GM12878 (cell line): ENCODE measurements at regions not wholly inside any gene's neighbourhood (a gene's known extent, or its start where the extent isn't known, plus 50 kb on each side); places are given as distances from the start of the nearest gene placed in this dataset.

Experiments
- CTCF ChIP-seq, 3 experiments: IDR thresholded peaks in 2 of 3; conservative IDR thresholded peaks in 1 of 3; 2 replicates each; pipeline ENCODE4 v1.5.1; 2011; ENCODE audit warnings: low read depth in 3 of 3, low read length in 3 of 3, mild to moderate bottlenecking in 3 of 3, control low read depth in 2 of 3, moderate library complexity in 2 of 3, inconsistent platforms in 1 of 3, mixed read lengths in 1 of 3; ENCODE audit not compliant: control insufficient read depth in 2 of 3, insufficient read depth in 1 of 3; ENCODE audit errors: extremely low read depth in 1 of 3
- MLLT1 ChIP-seq: fragments of 450-650 bp; IDR thresholded peaks from 2 replicates; pipeline ENCODE4 v1.6.1; 2016; ENCODE audit warnings: mild to moderate bottlenecking
- YBX1 ChIP-seq: fragments of 450-650 bp; IDR thresholded peaks from 2 replicates; pipeline ENCODE4 v1.6.1; 2016; ENCODE audit warnings: antibody characterized with exemption
- ZBTB40 ChIP-seq: fragments of 450-650 bp; IDR thresholded peaks from 2 replicates; pipeline ENCODE4 v1.6.1; 2016; ENCODE audit warnings: mild to moderate bottlenecking, moderate library complexity, borderline replicate concordance
- ZNF274 ChIP-seq: IDR thresholded peaks from one replicate; pipeline ENCODE4 v1.8.0; 2011; ENCODE audit not compliant: insufficient read length, insufficient read depth

- TF ChIP-seq MLLT1, result no peak
- TF ChIP-seq ZNF274, result no peak
- TF ChIP-seq ZBTB40, result no peak
- TF ChIP-seq YBX1, result no peak
- no peak for TF ChIP-seq CTCF (IDR thresholded peaks at IDR 0.05 in 2 of 3, conservative IDR thresholded peaks at IDR 0.05 in 1 of 3; ENCODE audit: control insufficient read depth in 2 of 3, extremely low read depth in 1 of 3, insufficient read depth in 1 of 3, low read depth in 3 of 3, low read length in 3 of 3)
Measured at GRCh38 chr10:120180160-120180559, 276.9 kb upstream of the PLPP4 start (continued).
